ENCODE measurements at regions not wholly inside any gene's neighbourhood (a gene's known extent, or its start where the extent isn't known, plus 50 kb on each side); places are given as distances from the start of the nearest gene placed in this dataset.

- no peak for DNase-seq (ENCODE audit: low read depth in 2 of 2)
Measured at GRCh38 chr13:73583331-73583730, 524.5 kb downstream of the KLF5 start.

GRCh38 chr13:73580513-73581267 lies 521.9 kb downstream of the KLF5 start:
- DNase-seq (ENCODE audit: low read depth in 2 of 2), result no peak

GRCh38 chr13:73579574-73580274 lies 520.9 kb downstream of the KLF5 start:
- no peak for DNase-seq (ENCODE audit: low read depth in 2 of 2)

- DNase-seq (ENCODE audit: low read depth in 2 of 2), result no peak
Measured at GRCh38 chr13:73578251-73578875, 519.6 kb downstream of the KLF5 start.

- no peak for DNase-seq (ENCODE audit: low read depth in 2 of 2)
Measured at GRCh38 chr13:73576291-73576690, 517.5 kb downstream of the KLF5 start.

GRCh38 chr13:73572824-73573223 lies 514.0 kb downstream of the KLF5 start:
- DNase-seq (ENCODE audit: low read depth in 2 of 2), result no peak

- no peak for DNase-seq (ENCODE audit: low read depth in 2 of 2)
Measured at GRCh38 chr13:73571376-73571775, 512.6 kb downstream of the KLF5 start.

GRCh38 chr13:73556902-73557301 lies 498.1 kb downstream of the KLF5 start:
- DNase-seq (ENCODE audit: low read depth in 2 of 2), result no peak

- DNase-seq (ENCODE audit: low read depth in 2 of 2), result no peak
Measured at GRCh38 chr13:73556128-73556527, 497.3 kb downstream of the KLF5 start.

GRCh38 chr13:73551736-73552135 lies 492.9 kb downstream of the KLF5 start:
- DNase-seq (ENCODE audit: low read depth in 2 of 2), result no peak

- no peak for DNase-seq (ENCODE audit: low read depth in 2 of 2)
Measured at GRCh38 chr13:73549717-73550116, 490.9 kb downstream of the KLF5 start.

- no peak for DNase-seq (ENCODE audit: low read depth in 2 of 2)
Measured at GRCh38 chr13:73548449-73548848, 489.6 kb downstream of the KLF5 start.

GRCh38 chr13:73547239-73547638 lies 488.4 kb downstream of the KLF5 start:
- DNase-seq (ENCODE audit: low read depth in 2 of 2), result no peak

- DNase-seq (ENCODE audit: low read depth in 2 of 2), result no peak
Measured at GRCh38 chr13:73544175-73544574, 485.4 kb downstream of the KLF5 start.

GRCh38 chr13:73542446-73542845 lies 483.6 kb downstream of the KLF5 start:
- no peak for DNase-seq (ENCODE audit: low read depth in 2 of 2)

- DNase-seq (ENCODE audit: low read depth in 2 of 2), result no peak
Measured at GRCh38 chr13:73536865-73537264, 478.1 kb downstream of the KLF5 start.

- no peak for DNase-seq (ENCODE audit: low read depth in 2 of 2)
Measured at GRCh38 chr13:73535341-73535740, 476.5 kb downstream of the KLF5 start.

GRCh38 chr13:73532987-73533510 lies 474.2 kb downstream of the KLF5 start:
- no peak for DNase-seq (ENCODE audit: low read depth in 2 of 2)

GRCh38 chr13:73532582-73532981 lies 473.8 kb downstream of the KLF5 start:
- DNase-seq (ENCODE audit: low read depth in 2 of 2), result no peak

GRCh38 chr13:73531014-73531413 lies 472.2 kb downstream of the KLF5 start:
- no peak for DNase-seq (ENCODE audit: low read depth in 2 of 2)

GRCh38 chr13:73522937-73523336 lies 464.1 kb downstream of the KLF5 start:
- DNase-seq (ENCODE audit: low read depth in 2 of 2), result no peak

- no peak for DNase-seq (ENCODE audit: low read depth in 2 of 2)
Measured at GRCh38 chr13:73521985-73522524, 463.2 kb downstream of the KLF5 start.

- no peak for DNase-seq (ENCODE audit: low read depth in 2 of 2)
Measured at GRCh38 chr13:73521290-73521624, 462.5 kb downstream of the KLF5 start.
